AG08396 (cell line): ENCODE measurements at regions not wholly inside any gene's neighbourhood (a gene's known extent, or its start where the extent isn't known, plus 50 kb on each side); places are given as distances from the start of the nearest gene placed in this dataset.

ENCODE experiments used
- DNase-seq: peaks from one replicate; pipeline ENCODE4 v3.0.0; 2012; ENCODE audit warnings: low spot score, mixed read lengths

- DNase-seq: no peak
These were observed 317.2 kb downstream of the PDGFC start for GRCh38 chr4:156654410-156654809.

- no peak for DNase-seq
These were observed 327.8 kb downstream of the PDGFC start for GRCh38 chr4:156643826-156644225.

- DNase-seq: no peak
These were observed 329.4 kb downstream of the PDGFC start for GRCh38 chr4:156642161-156642560.

- peak; percentile 37 for DNase-seq
These were observed 332.5 kb downstream of the PDGFC start for GRCh38 chr4:156638925-156639605.

GRCh38 chr4:156638334-156638733 lies 333.3 kb downstream of the PDGFC start:
- peak; percentile 36 for DNase-seq

- no peak for DNase-seq
These were observed 335.2 kb downstream of the PDGFC start for GRCh38 chr4:156636381-156636780.

GRCh38 chr4:156635051-156635450 lies 336.5 kb downstream of the PDGFC start:
- no peak for DNase-seq

GRCh38 chr4:156634612-156635011 lies 337.0 kb downstream of the PDGFC start:
- no peak for DNase-seq

GRCh38 chr4:156633847-156634246 lies 337.8 kb downstream of the PDGFC start:
- DNase-seq: no peak

- DNase-seq: no peak
These were observed 342.7 kb downstream of the PDGFC start for GRCh38 chr4:156628858-156629257.

- DNase-seq: no peak
These were observed 348.2 kb downstream of the PDGFC start for GRCh38 chr4:156623376-156623775.

GRCh38 chr4:156620786-156621185 lies 350.8 kb downstream of the PDGFC start:
- DNase-seq: no peak

- DNase-seq: no peak
These were observed 352.3 kb downstream of the PDGFC start for GRCh38 chr4:156619154-156619934.

GRCh38 chr4:156615066-156615531 lies 356.5 kb downstream of the PDGFC start:
- peak; percentile 40 for DNase-seq

GRCh38 chr4:156614536-156614935 lies 357.1 kb downstream of the PDGFC start:
- DNase-seq: no peak

- no peak for DNase-seq
These were observed 362.2 kb downstream of the PDGFC start for GRCh38 chr4:156609421-156609820.

- DNase-seq: no peak
These were observed 362.9 kb downstream of the PDGFC start for GRCh38 chr4:156608651-156609050.

GRCh38 chr4:156607478-156607857 lies 364.1 kb downstream of the PDGFC start:
- DNase-seq: no peak

- no peak for DNase-seq
These were observed 364.8 kb downstream of the PDGFC start for GRCh38 chr4:156606554-156607477.

- DNase-seq: no peak
These were observed 373.4 kb downstream of the PDGFC start for GRCh38 chr4:156598138-156598681.

GRCh38 chr4:156596706-156597329 lies 374.8 kb downstream of the PDGFC start:
- no peak for DNase-seq

- no peak for DNase-seq
These were observed 375.6 kb downstream of the PDGFC start for GRCh38 chr4:156596026-156596425.
